IPS DF 6.9 (cell line): ENCODE measurements at regions not wholly inside any gene's neighbourhood (a gene's known extent, or its start where the extent isn't known, plus 50 kb on each side); places are given as distances from the start of the nearest gene placed in this dataset.

ENCODE experiments used
- DNase-seq: peaks from one replicate; pipeline ENCODE4 v3.0.0-alpha.2; 2013; ENCODE audit warnings: low read depth, low spot score
- H3K27ac ChIP-seq: one replicate; pipeline ENCODE4 v1.5.1; 2013; ENCODE audit warnings: low read length, control low read depth
- H3K27me3 ChIP-seq: 2 replicates; pipeline ENCODE4 v1.6.1; 2013; ENCODE audit warnings: mild to moderate bottlenecking, low read length; ENCODE audit not compliant: control insufficient read depth, insufficient read depth
- H3K36me3 ChIP-seq: 2 replicates; pipeline ENCODE4 v1.6.1; 2013; ENCODE audit warnings: low read length; ENCODE audit not compliant: control insufficient read depth, insufficient read depth
- H3K4me1 ChIP-seq: 2 replicates; pipeline ENCODE4 v1.6.1; 2013; ENCODE audit warnings: low read length; ENCODE audit not compliant: control insufficient read depth, insufficient read depth
- H3K4me3 ChIP-seq: 2 replicates; pipeline ENCODE4 v1.5.1; 2013; ENCODE audit warnings: mild to moderate bottlenecking, low read length
- H3K9me3 ChIP-seq: 2 replicates; pipeline ENCODE4 v1.6.1; 2013; ENCODE audit warnings: low read length, inconsistent platforms; ENCODE audit not compliant: control insufficient read depth, insufficient read depth
- WGBS: extraction: QIAGEN DNeasy Blood & Tissue Kit; methylation state at CpG from one replicate; pipeline ENCODE4 v1.1.7; 2013; ENCODE audit warnings: mixed read lengths, missing lambda C conversion rate; ENCODE audit not compliant: insufficient read length, insufficient coverage; 5-methylcytosine and 5-hydroxymethylcytosine counted together

DNA sequence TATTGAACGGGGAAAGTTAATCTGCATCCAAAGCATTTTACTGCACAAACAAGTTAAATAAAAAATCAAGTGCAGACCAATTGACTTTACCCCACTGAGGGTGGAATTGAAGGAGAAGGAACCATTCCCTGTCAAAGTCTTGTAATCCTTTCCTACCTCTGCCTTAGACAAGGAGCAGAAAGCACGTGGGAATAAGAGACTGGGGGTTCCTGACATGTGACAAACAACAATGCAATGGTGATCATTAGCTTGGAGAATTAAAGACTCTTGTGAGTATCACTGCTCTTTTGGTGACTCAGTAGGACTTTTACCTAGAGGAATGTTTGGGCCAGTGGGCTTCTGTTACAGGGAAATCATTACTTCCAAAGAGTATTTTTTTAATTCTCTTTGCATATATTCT lies 779.5 kb downstream of the TLR4 start:
- peaks cover 2% of the 10 kb centered on the region; the same call in 1 of the 2 replicates for H3K4me1 ChIP-seq
- WGBS = no CpG with 5 or more reads among the region's 2 CpGs
- H3K27me3 ChIP-seq = no peaks in the 10 kb centered on the region
- H3K36me3 ChIP-seq = no peaks in the 10 kb centered on the region
- no peak for DNase-seq
- H3K27ac ChIP-seq = no peak overlapping the region
- no peak overlapping the region for H3K4me3 ChIP-seq
- H3K9me3 ChIP-seq = no peaks in the 10 kb centered on the region

DNA sequence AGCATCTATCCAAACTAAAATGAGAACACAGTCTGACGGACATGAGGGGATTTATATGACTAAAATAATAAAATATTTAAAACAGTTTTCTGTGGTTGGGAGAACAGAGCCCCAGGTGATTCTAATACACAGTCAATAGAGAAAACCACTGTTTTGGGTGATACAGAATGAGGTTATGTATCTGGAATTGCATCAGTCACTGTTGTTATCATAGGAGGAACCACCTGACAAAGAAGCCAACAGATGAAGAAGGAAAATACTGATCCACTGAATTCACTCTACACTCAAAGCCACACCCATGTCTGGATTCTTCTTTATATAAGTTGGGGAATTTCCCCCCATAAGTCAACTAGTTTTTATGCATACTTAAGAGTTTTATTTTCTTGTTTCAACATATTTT lies 799.0 kb downstream of the TLR4 start:
- no CpG with 5 or more reads among the region's 1 CpG for WGBS
- peaks cover 1% of the 10 kb centered on the region; the same call in 1 of the 2 replicates for H3K9me3 ChIP-seq
- DNase-seq = no peak

GRCh38 chr9:118510711-118511110 lies 806.5 kb downstream of the TLR4 start:
- Histone ChIP-seq H3K27ac (no peak overlapping the region), H3K4me1 (no peaks in the 10 kb centered on the region), H3K27me3 (no peaks in the 10 kb centered on the region), H3K4me3 (no peak overlapping the region), H3K36me3 (no peaks in the 10 kb centered on the region), H3K9me3 (no peaks in the 10 kb centered on the region)
- 100% methylated on average over 1 of the region's 4 CpGs for WGBS
- DNase-seq = no peak

More for the DNA sequence above, 799.0 kb downstream of the TLR4 start:
- no peaks in the 10 kb centered on the region for H3K4me1 ChIP-seq
- no peak overlapping the region for H3K27ac ChIP-seq
- no peaks in the 10 kb centered on the region for H3K27me3 ChIP-seq
- H3K36me3 ChIP-seq = no peaks in the 10 kb centered on the region
- H3K4me3 ChIP-seq = no peak overlapping the region

DNA sequence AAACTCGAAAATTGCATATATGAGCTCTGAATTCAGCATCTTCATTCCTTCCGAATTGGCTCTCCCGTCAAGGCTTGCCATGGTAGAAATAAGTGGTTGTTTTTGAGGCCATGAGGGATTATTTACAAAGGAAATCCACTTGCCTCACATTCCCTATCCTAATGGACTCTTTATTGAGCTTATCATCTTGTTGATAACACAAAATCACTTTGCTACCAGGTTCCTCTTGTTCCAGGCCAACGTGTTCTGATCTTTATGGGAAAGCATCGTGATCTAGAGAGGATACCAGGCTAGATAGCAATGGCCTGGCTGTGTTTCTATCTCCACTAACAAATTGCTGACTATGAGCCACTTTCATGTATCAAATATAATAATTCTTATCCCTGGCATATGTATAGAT lies 811.7 kb downstream of the TLR4 start:
- no peaks in the 10 kb centered on the region for H3K27me3 ChIP-seq
- H3K9me3 ChIP-seq = no peaks in the 10 kb centered on the region
- WGBS = no CpG with 5 or more reads among the region's 5 CpGs
- H3K36me3 ChIP-seq = no peaks in the 10 kb centered on the region
- no peak overlapping the region for H3K4me3 ChIP-seq
- DNase-seq = no peak
- H3K27ac ChIP-seq = no peak overlapping the region
- H3K4me1 ChIP-seq = no peaks in the 10 kb centered on the region

- Histone ChIP-seq H3K36me3 (no peaks in the 10 kb centered on the region), H3K4me1 (peaks cover 4% of the 10 kb centered on the region; the same call in 1 of the 2 replicates), H3K27ac (no peak overlapping the region), H3K27me3 (no peaks in the 10 kb centered on the region), H3K9me3 (no peaks in the 10 kb centered on the region), H3K4me3 (no peak overlapping the region)
- DNase-seq = no peak
- WGBS = no CpG with 5 or more reads among the region's 3 CpGs
Observed at GRCh38 chr9:118521261-118521660, 817.1 kb downstream of the TLR4 start.

DNA sequence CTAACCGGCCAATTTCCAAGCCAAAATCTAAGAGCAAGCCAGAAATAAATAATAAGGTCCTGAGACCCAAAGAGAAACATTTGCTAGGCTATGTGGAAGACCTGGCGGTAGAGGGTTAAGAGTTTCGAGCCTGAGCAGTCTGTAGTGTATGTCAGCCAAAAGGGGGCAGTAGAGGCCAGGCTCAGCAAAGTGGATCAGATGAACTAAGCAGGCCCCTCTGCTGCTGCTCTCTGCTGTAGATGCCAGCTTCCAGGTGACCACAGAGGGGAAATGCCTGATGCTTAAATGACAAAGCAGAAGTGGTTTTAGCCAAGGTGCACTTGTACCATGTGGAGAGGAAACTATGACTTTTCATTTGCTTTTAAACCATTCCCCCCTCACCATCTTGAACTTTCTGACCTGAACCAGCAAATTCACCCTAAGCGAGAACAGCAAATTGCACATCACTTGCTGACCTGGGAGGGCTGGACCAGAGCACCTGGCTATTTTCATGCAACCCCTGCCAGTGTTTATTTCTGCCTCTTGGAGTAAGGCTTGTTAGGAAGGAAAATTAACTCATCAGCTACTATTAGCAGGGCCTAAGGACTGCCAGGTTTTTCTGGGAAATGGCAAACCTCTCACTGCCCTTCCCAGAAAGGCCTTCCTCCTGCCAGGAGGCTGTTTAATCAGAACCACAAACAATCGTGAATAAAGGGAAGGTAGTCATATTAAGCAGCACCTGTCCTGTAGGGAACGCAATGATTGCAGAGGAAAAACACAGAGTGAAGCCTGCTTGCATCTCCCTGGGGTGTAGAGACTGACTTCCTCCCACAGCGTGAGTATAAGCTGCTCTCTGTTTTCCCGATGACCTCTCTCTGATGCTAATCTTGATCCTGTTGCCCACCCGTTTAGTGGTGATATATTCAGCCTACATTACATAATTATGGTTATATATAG lies 818.2 kb downstream of the TLR4 start:
- Histone ChIP-seq H3K36me3 (no peaks in the 10 kb centered on the region), H3K9me3 (no peaks in the 10 kb centered on the region), H3K27ac (no peak overlapping the region), H3K4me3 (no peak overlapping the region), H3K4me1 (peaks cover 4% of the 10 kb centered on the region; the same call in 1 of the 2 replicates), H3K27me3 (no peaks in the 10 kb centered on the region)
- DNase-seq = peak; percentile 85
- no CpG with 5 or more reads among the region's 9 CpGs for WGBS

DNA sequence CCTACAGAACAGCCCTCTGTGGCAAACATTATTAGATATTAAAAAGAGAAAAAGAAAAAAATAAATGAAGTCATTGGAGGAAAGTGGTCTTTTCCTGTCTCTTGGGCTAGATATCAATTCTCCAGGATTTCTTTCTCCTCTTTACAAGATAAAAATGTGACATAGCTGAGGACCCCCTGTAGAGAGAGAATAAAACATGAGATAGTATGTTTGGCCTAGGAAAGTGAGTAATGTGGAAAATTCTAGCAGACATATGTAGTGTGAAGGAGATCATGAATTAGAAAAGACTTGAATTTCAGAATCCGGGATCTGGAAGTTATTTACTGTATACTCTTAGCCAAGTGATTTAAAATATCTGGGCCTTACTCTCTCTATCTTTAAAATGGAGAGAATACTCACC lies 823.1 kb downstream of the TLR4 start:
- Histone ChIP-seq H3K4me1 (peaks cover 4% of the 10 kb centered on the region; the same call in 1 of the 2 replicates), H3K27me3 (no peaks in the 10 kb centered on the region), H3K9me3 (no peaks in the 10 kb centered on the region), H3K27ac (no peak overlapping the region), H3K4me3 (no peak overlapping the region), H3K36me3 (no peaks in the 10 kb centered on the region)
- no CpG with 5 or more reads among the region's 1 CpG for WGBS
- no peak for DNase-seq

GRCh38 chr9:118529210-118529609 lies 825.0 kb downstream of the TLR4 start:
- Histone ChIP-seq H3K4me3 (no peak overlapping the region), H3K27ac (no peak overlapping the region), H3K9me3 (no peaks in the 10 kb centered on the region), H3K36me3 (no peaks in the 10 kb centered on the region), H3K27me3 (no peaks in the 10 kb centered on the region), H3K4me1 (no peaks in the 10 kb centered on the region)
- no peak for DNase-seq
- no CpG with 5 or more reads among the region's 3 CpGs for WGBS

DNA sequence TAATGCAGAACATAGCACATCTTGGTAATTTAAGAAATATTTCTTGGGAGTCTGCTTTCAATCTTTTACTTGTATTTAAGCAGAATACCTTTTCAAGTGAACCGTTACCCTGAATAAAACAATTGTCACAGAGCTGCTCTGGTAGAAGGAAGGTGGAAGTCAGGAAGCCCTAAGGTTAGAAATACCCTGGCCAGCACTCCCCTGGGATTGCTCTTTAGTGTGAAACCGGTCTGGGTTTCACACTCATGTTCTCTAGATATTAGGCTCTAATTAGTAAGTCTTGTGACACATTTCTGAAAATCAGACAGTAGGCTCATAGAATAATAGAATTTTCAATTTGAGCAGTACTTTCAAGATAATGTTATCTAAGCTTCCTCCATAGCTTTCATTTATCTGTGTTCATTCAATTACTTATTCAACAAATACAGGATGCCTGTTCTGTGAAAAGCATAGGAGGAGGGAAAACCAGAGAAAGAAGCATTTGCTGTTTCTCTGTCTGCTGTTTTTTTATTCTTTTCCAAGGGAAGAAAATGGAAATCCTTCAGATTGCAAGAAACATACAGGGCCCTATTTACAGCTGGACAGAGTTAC lies 825.5 kb downstream of the TLR4 start:
- DNase-seq = no peak
- H3K27me3 ChIP-seq = no peaks in the 10 kb centered on the region
- no peak overlapping the region for H3K27ac ChIP-seq
- H3K36me3 ChIP-seq = no peaks in the 10 kb centered on the region
- WGBS = no CpG with 5 or more reads among the region's 2 CpGs
- no peaks in the 10 kb centered on the region for H3K9me3 ChIP-seq
- H3K4me3 ChIP-seq = no peak overlapping the region
- no peaks in the 10 kb centered on the region for H3K4me1 ChIP-seq

DNA sequence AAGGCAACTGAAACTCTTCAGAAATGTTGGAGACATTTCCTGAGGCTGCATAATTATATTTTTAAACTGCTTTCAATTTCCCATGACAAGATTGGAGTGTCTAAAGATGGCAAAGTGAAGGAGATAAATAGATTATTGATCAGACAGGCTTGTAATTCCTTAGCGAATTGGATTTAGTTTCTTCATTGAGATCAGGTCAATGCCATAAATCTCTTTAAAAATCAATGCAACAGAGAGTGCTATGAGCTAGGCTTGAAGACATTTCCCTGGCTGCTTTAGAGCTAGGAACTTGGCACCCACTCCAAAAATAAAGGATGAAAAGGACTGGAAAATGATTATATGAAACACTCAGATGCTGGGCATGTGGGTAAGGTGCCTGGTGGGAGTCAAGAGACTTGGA lies 828.4 kb downstream of the TLR4 start:
- no CpG with 5 or more reads among the region's 1 CpG for WGBS
- Histone ChIP-seq H3K4me3 (no peak overlapping the region), H3K27ac (no peak overlapping the region), H3K27me3 (no peaks in the 10 kb centered on the region), H3K4me1 (no peaks in the 10 kb centered on the region), H3K36me3 (no peaks in the 10 kb centered on the region), H3K9me3 (no peaks in the 10 kb centered on the region)
- no peak for DNase-seq
